Mesodermal cell (in vitro differentiated cells): ENCODE measurements at regions not wholly inside any gene's neighbourhood (a gene's known extent, or its start where the extent isn't known, plus 50 kb on each side); places are given as distances from the start of the nearest gene placed in this dataset.

Source experiments
- H3K27ac ChIP-seq: 2 replicates; pipeline ENCODE4 v1.7.0; 2013; ENCODE audit warnings: mild to moderate bottlenecking, low read depth, low read length, moderate library complexity; ENCODE audit not compliant: severe bottlenecking
- H3K36me3 ChIP-seq: 2 replicates; pipeline ENCODE4 v1.7.1; 2013; ENCODE audit warnings: mild to moderate bottlenecking, low read length, moderate library complexity; ENCODE audit not compliant: control insufficient read depth, insufficient read depth
- H3K4me1 ChIP-seq: one replicate; pipeline ENCODE4 v1.7.1; 2013; ENCODE audit warnings: mild to moderate bottlenecking, low read length; ENCODE audit not compliant: insufficient read depth, control insufficient read depth, poor library complexity, severe bottlenecking
- H3K4me3 ChIP-seq: 2 replicates; pipeline ENCODE4 v1.7.0; 2013; ENCODE audit warnings: low read length, control low read depth, mild to moderate bottlenecking; ENCODE audit not compliant: insufficient read depth, poor library complexity, severe bottlenecking; ENCODE audit errors: extremely low read depth
- H3K9me3 ChIP-seq: 2 replicates; pipeline ENCODE4 v1.7.1; 2013; ENCODE audit warnings: mild to moderate bottlenecking, low read length, moderate library complexity; ENCODE audit not compliant: control insufficient read depth
- WGBS, 2 experiments: methylation state at CpG; one replicate each; pipeline ENCODE4 v1.1.5; 2013; ENCODE audit warnings: missing lambda C conversion rate in 2 of 2; ENCODE audit not compliant: insufficient coverage in 2 of 2; 5-methylcytosine and 5-hydroxymethylcytosine counted together

DNA sequence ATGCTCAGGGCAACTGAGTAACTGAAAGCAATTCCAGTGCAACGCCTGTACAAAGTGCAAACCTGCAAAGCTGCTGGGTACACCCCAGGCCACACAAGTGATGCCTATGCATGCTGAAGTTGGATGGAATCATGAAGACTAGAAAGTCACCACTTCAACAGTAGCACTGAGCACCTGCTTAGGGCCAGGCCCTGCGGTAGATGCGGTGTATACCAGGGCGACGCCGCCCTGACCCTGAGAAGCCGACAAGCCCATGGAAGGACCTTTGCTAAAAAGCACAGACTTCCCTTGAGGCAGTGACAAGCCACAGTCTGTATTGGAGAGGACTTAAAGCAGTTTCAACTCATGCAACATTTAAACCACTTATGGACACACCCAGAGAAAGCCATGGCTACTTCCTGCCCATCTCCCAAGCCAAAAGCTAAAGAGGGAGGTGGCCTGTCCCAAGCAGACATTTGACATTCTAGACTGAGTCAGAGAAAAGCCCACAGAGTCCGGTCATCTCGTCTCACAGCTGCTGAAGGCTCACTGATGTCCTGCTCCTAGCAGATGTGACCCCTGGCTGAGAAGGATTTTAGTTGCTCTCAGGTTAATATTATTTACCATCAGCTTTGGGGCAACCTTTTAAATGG, 843.9 kb upstream of the TMEM132C start:
- no peaks in the 10 kb centered on the region for H3K4me1 ChIP-seq
- H3K36me3 ChIP-seq = no peaks in the 10 kb centered on the region
- no peak overlapping the region for H3K4me3 ChIP-seq
- no peak overlapping the region for H3K27ac ChIP-seq
- H3K9me3 ChIP-seq = peaks cover 3% of the 10 kb centered on the region
- 80 to 97% methylated on average over 7 to 9 of the region's 9 CpGs for whole genome bisulfite sequencing, 2 experiments

GRCh38 chr12:127425474-127425873, 841.5 kb upstream of the TMEM132C start:
- WGBS, 2 experiments = 67 to 80% methylated on average over 1 to 3 of the region's 4 CpGs
- no peak overlapping the region for H3K27ac ChIP-seq
- H3K4me1 ChIP-seq = no peaks in the 10 kb centered on the region
- H3K4me3 ChIP-seq = no peak overlapping the region
- H3K9me3 ChIP-seq = no peaks in the 10 kb centered on the region
- no peaks in the 10 kb centered on the region for H3K36me3 ChIP-seq

- no peaks in the 10 kb centered on the region for H3K9me3 ChIP-seq
- no peak overlapping the region for H3K4me3 ChIP-seq
- 89 to 95% methylated on average over 3 to 5 of the region's 6 CpGs for WGBS, 2 experiments
- no peaks in the 10 kb centered on the region for H3K36me3 ChIP-seq
- H3K4me1 ChIP-seq = no peaks in the 10 kb centered on the region
- no peak overlapping the region for H3K27ac ChIP-seq
Observed at GRCh38 chr12:127428420-127428819, 838.5 kb upstream of the TMEM132C start.

- WGBS, 2 experiments = 86% methylated on average over 5 to 7 of the region's 9 CpGs
- Histone ChIP-seq H3K4me1 (no peaks in the 10 kb centered on the region), H3K9me3 (no peaks in the 10 kb centered on the region), H3K27ac (no peak overlapping the region), H3K36me3 (no peaks in the 10 kb centered on the region), H3K4me3 (no peak overlapping the region)
Observed at GRCh38 chr12:127429551-127430285, 837.3 kb upstream of the TMEM132C start.

DNA sequence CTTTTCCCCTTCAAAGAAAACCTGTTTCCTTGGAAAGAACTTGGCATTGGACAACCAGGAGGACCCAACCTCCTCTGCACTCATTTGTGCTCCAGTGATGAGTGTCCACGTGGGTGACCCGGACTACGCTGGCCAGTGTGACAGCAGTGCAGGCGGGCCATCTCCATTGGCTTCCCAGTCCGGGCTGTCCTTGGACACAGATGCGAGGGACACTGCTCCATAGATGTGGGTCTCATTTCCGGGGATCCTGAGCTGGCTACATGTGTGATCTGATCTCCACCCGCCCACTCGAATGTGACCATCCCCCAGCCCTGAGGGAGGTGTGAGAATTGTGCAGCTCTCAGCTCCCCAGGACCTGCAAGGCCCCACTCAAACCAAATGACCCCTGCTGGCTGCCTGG, 836.6 kb upstream of the TMEM132C start:
- H3K4me1 ChIP-seq = no peaks in the 10 kb centered on the region
- WGBS, 2 experiments = 91 to 94% methylated on average over 5 to 8 of the region's 9 CpGs
- H3K36me3 ChIP-seq = no peaks in the 10 kb centered on the region
- no peak overlapping the region for H3K27ac ChIP-seq
- H3K9me3 ChIP-seq = no peaks in the 10 kb centered on the region
- no peak overlapping the region for H3K4me3 ChIP-seq

- no peaks in the 10 kb centered on the region for H3K36me3 ChIP-seq
- no peaks in the 10 kb centered on the region for H3K9me3 ChIP-seq
- H3K4me1 ChIP-seq = no peaks in the 10 kb centered on the region
- WGBS, 2 experiments = 83 to 92% methylated on average over 6 of the region's 6 CpGs
- H3K27ac ChIP-seq = no peak overlapping the region
- H3K4me3 ChIP-seq = no peak overlapping the region
Observed at GRCh38 chr12:127431177-127431576, 835.8 kb upstream of the TMEM132C start.

GRCh38 chr12:127431594-127431993, 835.4 kb upstream of the TMEM132C start:
- Histone ChIP-seq H3K27ac (no peak overlapping the region), H3K4me1 (no peaks in the 10 kb centered on the region), H3K4me3 (no peak overlapping the region), H3K9me3 (no peaks in the 10 kb centered on the region), H3K36me3 (no peaks in the 10 kb centered on the region)
- 78 to 100% methylated on average over 1 to 2 of the region's 5 CpGs for WGBS, 2 experiments

GRCh38 chr12:127435439-127435838, 831.5 kb upstream of the TMEM132C start:
- WGBS, 2 experiments = 76 to 86% methylated on average over 3 of the region's 3 CpGs
- H3K9me3 ChIP-seq = peaks cover 12% of the 10 kb centered on the region
- no peak overlapping the region for H3K4me3 ChIP-seq
- no peak overlapping the region for H3K27ac ChIP-seq
- H3K36me3 ChIP-seq = no peaks in the 10 kb centered on the region
- H3K4me1 ChIP-seq = no peaks in the 10 kb centered on the region

- peaks cover 12% of the 10 kb centered on the region for H3K9me3 ChIP-seq
- no peak overlapping the region for H3K4me3 ChIP-seq
- H3K27ac ChIP-seq = no peak overlapping the region
- H3K36me3 ChIP-seq = no peaks in the 10 kb centered on the region
- 94% methylated on average over 2 of the region's 3 CpGs; no CpG with 5 or more reads in 1 of the 2 experiments for WGBS, 2 experiments
- no peaks in the 10 kb centered on the region for H3K4me1 ChIP-seq
Observed at GRCh38 chr12:127438512-127439244, 828.3 kb upstream of the TMEM132C start.

- Histone ChIP-seq H3K4me1 (no peaks in the 10 kb centered on the region), H3K27ac (no peak overlapping the region), H3K9me3 (no peaks in the 10 kb centered on the region), H3K4me3 (no peak overlapping the region), H3K36me3 (no peaks in the 10 kb centered on the region)
- WGBS, 2 experiments = 63 to 81% methylated on average over 3 to 4 of the region's 4 CpGs
Observed at GRCh38 chr12:127445581-127446139, 821.3 kb upstream of the TMEM132C start.
